Astrocyte (in vitro differentiated cells and primary cell): ENCODE measurements at regions not wholly inside any gene's neighbourhood (a gene's known extent, or its start where the extent isn't known, plus 50 kb on each side); places are given as distances from the start of the nearest gene placed in this dataset.

Experiments used
- DNase-seq: peaks from one replicate; pipeline ENCODE4 v3.0.0-alpha.2; 2010; ENCODE audit warnings: low read depth
- FAIRE-seq: peaks from 2 replicates; lab custom pipeline; 2011; peaks lifted over from hg19 to GRCh38; lab: Jason Lieb, UNC
- H2AFZ ChIP-seq: 2 replicates; pipeline ENCODE4 v1.6.0; 2012; ENCODE audit warnings: low read depth, low read length, inconsistent platforms
- H3K27ac ChIP-seq: 2 replicates; pipeline ENCODE4 v1.5.1; 2011; ENCODE audit warnings: low read depth, low read length, inconsistent platforms
- H3K27me3 ChIP-seq: 2 replicates; pipeline ENCODE4 v1.6.0; 2011; ENCODE audit warnings: low read length, inconsistent platforms; ENCODE audit not compliant: insufficient read depth
- H3K36me3 ChIP-seq: 2 replicates; pipeline ENCODE4 v1.5.1; 2011; ENCODE audit warnings: low read length, inconsistent platforms; ENCODE audit not compliant: insufficient read depth
- H3K4me1 ChIP-seq: 2 replicates; pipeline ENCODE4 v1.5.1; 2011; ENCODE audit warnings: low read length, inconsistent platforms; ENCODE audit not compliant: insufficient read depth
- H3K4me2 ChIP-seq: 2 replicates; pipeline ENCODE4 v1.6.0; 2012; ENCODE audit warnings: low read length, inconsistent platforms
- H3K4me3 ChIP-seq: 2 replicates; pipeline ENCODE4 v1.5.1; 2011; ENCODE audit warnings: low read depth, mild to moderate bottlenecking, low read length, inconsistent platforms; ENCODE audit not compliant: insufficient read depth
- H3K79me2 ChIP-seq: 2 replicates; pipeline ENCODE4 v1.6.0; 2012; ENCODE audit warnings: mild to moderate bottlenecking, low read length, inconsistent platforms; ENCODE audit not compliant: insufficient read depth
- H3K9ac ChIP-seq: 2 replicates; pipeline ENCODE4 v1.6.0; 2012; ENCODE audit warnings: mild to moderate bottlenecking, low read length, inconsistent platforms
- H3K9me3 ChIP-seq: 2 replicates; pipeline ENCODE4 v1.5.1; 2012; ENCODE audit warnings: low read depth, mild to moderate bottlenecking, low read length, inconsistent platforms; ENCODE audit not compliant: insufficient read depth
- H4K20me1 ChIP-seq: 2 replicates; pipeline ENCODE4 v1.6.0; 2012; ENCODE audit warnings: low read length, inconsistent platforms; ENCODE audit not compliant: insufficient read depth
- H3K27ac Mint-ChIP-seq: one replicate; pipeline ENCODE4 v1.8.0; 2021; ENCODE audit warnings: mild to moderate bottlenecking, mixed read lengths; ENCODE audit not compliant: unreplicated experiment
- H3K27me3 Mint-ChIP-seq: one replicate; pipeline ENCODE4 v1.8.0; 2021; ENCODE audit warnings: low read depth, mixed read lengths; ENCODE audit not compliant: unreplicated experiment
- H3K36me3 Mint-ChIP-seq: one replicate; pipeline ENCODE4 v1.8.0; 2021; ENCODE audit warnings: low read depth, mixed read lengths; ENCODE audit not compliant: unreplicated experiment
- H3K4me1 Mint-ChIP-seq: one replicate; pipeline ENCODE4 v1.8.0; 2021; ENCODE audit warnings: low read depth, mixed read lengths; ENCODE audit not compliant: unreplicated experiment
- H3K4me3 Mint-ChIP-seq: one replicate; pipeline ENCODE4 v1.8.0; 2021; ENCODE audit warnings: mild to moderate bottlenecking, moderate library complexity, mixed read lengths; ENCODE audit not compliant: unreplicated experiment
- H3K9me3 Mint-ChIP-seq: one replicate; pipeline ENCODE4 v1.8.0; 2021; ENCODE audit warnings: mild to moderate bottlenecking, mixed read lengths; ENCODE audit not compliant: unreplicated experiment
- EZH2 ChIP-seq: IDR thresholded peaks from 2 replicates; pipeline ENCODE4 v1.6.1; 2012; ENCODE audit warnings: mild to moderate bottlenecking, low read length, inconsistent platforms; ENCODE audit not compliant: insufficient read depth
- TF ChIP-seq, protein P1 (sequence below): IDR thresholded peaks from 2 replicates; pipeline ENCODE4 v1.5.1; 2011; ENCODE audit warnings: low read depth, mild to moderate bottlenecking, inconsistent platforms, low read length, moderate library complexity; ENCODE audit not compliant: insufficient read depth

DNA sequence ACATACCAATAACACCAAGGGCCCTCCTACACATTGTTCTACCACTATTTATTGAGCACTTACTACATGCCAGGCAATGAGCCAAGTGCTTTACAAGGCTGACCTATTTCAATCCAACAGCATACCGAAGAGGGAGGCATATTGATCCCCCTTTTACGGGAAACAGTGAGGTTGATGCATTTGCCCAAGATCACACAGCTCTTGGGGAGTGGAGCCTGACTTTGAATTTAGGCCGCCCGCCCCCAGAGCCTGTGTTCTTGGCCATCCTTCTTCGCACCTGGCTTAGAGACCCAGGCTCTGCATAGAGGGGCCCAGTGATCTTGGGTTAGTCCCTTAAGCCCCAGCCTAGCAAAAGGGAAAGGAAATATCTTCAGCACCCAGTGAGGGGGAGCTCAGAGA, 158.1 kb upstream of the IER5L start:
- peak overlapping the region; percentile 17 for H3K27ac ChIP-seq
- no peaks in the 10 kb centered on the region for H3K27me3 ChIP-seq
- H3K36me3 Mint-ChIP-seq = no peaks in the 10 kb centered on the region
- TF ChIP-seq, protein P1, sequence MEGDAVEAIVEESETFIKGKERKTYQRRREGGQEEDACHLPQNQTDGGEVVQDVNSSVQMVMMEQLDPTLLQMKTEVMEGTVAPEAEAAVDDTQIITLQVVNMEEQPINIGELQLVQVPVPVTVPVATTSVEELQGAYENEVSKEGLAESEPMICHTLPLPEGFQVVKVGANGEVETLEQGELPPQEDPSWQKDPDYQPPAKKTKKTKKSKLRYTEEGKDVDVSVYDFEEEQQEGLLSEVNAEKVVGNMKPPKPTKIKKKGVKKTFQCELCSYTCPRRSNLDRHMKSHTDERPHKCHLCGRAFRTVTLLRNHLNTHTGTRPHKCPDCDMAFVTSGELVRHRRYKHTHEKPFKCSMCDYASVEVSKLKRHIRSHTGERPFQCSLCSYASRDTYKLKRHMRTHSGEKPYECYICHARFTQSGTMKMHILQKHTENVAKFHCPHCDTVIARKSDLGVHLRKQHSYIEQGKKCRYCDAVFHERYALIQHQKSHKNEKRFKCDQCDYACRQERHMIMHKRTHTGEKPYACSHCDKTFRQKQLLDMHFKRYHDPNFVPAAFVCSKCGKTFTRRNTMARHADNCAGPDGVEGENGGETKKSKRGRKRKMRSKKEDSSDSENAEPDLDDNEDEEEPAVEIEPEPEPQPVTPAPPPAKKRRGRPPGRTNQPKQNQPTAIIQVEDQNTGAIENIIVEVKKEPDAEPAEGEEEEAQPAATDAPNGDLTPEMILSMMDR = no peak
- no peak for TF ChIP-seq EZH2
- H3K36me3 ChIP-seq = no peaks in the 10 kb centered on the region
- peak overlapping the region; percentile 80 for H3K4me2 ChIP-seq
- H3K9me3 ChIP-seq = no peaks in the 10 kb centered on the region
- H3K9ac ChIP-seq = peak overlapping the region; percentile 53
- peaks cover 33% of the 10 kb centered on the region for H3K4me1 Mint-ChIP-seq
- no peak overlapping the region for H3K4me3 Mint-ChIP-seq
- DNase-seq (peak; percentile 84), FAIRE-seq (no peak)
- H3K4me3 ChIP-seq = peak overlapping the region; percentile 21
- H2AFZ ChIP-seq = no peak overlapping the region
- H3K4me1 ChIP-seq = peaks cover 60% of the 10 kb centered on the region
- no peaks in the 10 kb centered on the region for H4K20me1 ChIP-seq
- H3K9me3 Mint-ChIP-seq = peaks cover 2% of the 10 kb centered on the region
- H3K27me3 Mint-ChIP-seq = no peaks in the 10 kb centered on the region
- peak overlapping the region; percentile 60 for H3K27ac Mint-ChIP-seq
- no peaks in the 10 kb centered on the region for H3K79me2 ChIP-seq

DNA sequence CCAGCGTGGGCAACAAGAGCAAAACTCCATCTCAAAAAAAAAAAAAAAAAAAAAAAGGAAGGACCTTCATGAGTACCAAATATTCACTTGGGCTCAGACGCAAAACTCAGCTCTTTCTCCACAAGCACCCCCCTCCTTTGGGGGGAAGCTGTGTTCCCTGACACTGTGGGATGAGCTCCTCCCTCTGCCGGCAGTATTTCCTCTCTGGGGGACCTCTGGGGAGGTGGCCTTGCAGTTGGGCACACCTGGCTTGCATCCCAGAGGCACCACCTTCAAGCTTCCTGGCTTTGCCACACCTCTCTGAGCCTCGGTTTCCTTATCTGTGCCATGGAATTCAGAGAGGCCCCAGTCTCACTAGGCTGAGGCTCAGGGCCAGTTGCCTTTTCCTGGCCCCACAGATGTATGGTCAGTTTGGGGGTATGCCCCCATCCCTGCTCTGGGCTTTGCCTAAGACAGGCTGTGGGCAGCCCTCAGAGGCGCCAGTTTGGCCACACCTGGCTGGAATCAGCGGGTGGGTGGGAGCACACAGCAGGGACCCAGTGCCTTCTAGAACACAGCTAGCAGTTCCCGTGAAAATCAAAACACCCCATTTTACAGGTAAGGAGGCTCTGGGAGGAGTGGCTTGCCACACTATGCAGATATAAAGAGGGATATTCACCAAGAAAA, 157.5 kb upstream of the IER5L start:
- no peak for TF ChIP-seq EZH2
- TF ChIP-seq, protein P1 = no peak
- peaks cover 5% of the 10 kb centered on the region for H3K9me3 Mint-ChIP-seq
- Histone ChIP-seq H2AFZ (no peak overlapping the region), H3K27me3 (no peaks in the 10 kb centered on the region), H3K4me3 (no peak overlapping the region), H4K20me1 (no peaks in the 10 kb centered on the region), H3K4me1 (peaks cover 60% of the 10 kb centered on the region), H3K36me3 (no peaks in the 10 kb centered on the region), H3K9ac (no peak overlapping the region), H3K27ac (peak overlapping the region; percentile 17), H3K9me3 (peaks cover 5% of the 10 kb centered on the region), H3K79me2 (no peaks in the 10 kb centered on the region), H3K4me2 (peak overlapping the region; percentile 80)
- DNase-seq (no peak), FAIRE-seq (no peak)
- no peaks in the 10 kb centered on the region for H3K36me3 Mint-ChIP-seq
- no peaks in the 10 kb centered on the region for H3K27me3 Mint-ChIP-seq
- no peak overlapping the region for H3K4me3 Mint-ChIP-seq
- peaks cover 33% of the 10 kb centered on the region for H3K4me1 Mint-ChIP-seq
- H3K27ac Mint-ChIP-seq = peak overlapping the region; percentile 60
